ENCODE measurements at regions not wholly inside any gene's neighbourhood (a gene's known extent, or its start where the extent isn't known, plus 50 kb on each side); places are given as distances from the start of the nearest gene placed in this dataset.

GRCh38 chr16:51822471-51822870, 671.4 kb upstream of the SALL1 start:
- TF ChIP-seq, protein P1, sequence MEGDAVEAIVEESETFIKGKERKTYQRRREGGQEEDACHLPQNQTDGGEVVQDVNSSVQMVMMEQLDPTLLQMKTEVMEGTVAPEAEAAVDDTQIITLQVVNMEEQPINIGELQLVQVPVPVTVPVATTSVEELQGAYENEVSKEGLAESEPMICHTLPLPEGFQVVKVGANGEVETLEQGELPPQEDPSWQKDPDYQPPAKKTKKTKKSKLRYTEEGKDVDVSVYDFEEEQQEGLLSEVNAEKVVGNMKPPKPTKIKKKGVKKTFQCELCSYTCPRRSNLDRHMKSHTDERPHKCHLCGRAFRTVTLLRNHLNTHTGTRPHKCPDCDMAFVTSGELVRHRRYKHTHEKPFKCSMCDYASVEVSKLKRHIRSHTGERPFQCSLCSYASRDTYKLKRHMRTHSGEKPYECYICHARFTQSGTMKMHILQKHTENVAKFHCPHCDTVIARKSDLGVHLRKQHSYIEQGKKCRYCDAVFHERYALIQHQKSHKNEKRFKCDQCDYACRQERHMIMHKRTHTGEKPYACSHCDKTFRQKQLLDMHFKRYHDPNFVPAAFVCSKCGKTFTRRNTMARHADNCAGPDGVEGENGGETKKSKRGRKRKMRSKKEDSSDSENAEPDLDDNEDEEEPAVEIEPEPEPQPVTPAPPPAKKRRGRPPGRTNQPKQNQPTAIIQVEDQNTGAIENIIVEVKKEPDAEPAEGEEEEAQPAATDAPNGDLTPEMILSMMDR (IDR thresholded peaks at IDR 0.05), result no peak
- TF ChIP-seq POLR2AphosphoS5 (IDR thresholded peaks at IDR 0.05; ENCODE audit: insufficient read depth in 1 of 2, low read depth in 1 of 2), result no peak

Data from vagina (tissue), 2 donors.